ENCODE measurements at regions not wholly inside any gene's neighbourhood (a gene's known extent, or its start where the extent isn't known, plus 50 kb on each side); places are given as distances from the start of the nearest gene placed in this dataset.

GRCh38 chr20:48267860-48268633, 482.8 kb upstream of the SULF2 start:
- no peak for TF ChIP-seq CTCF (conservative IDR thresholded peaks at IDR 0.05)
- no peak for TF ChIP-seq ZFX (IDR thresholded peaks at IDR 0.05)

Measured in C4-2B (cell line).